ENCODE measurements at regions not wholly inside any gene's neighbourhood (a gene's known extent, or its start where the extent isn't known, plus 50 kb on each side); places are given as distances from the start of the nearest gene placed in this dataset.
"Not testable (repeated sequence)": the region's sequence is repeated elsewhere in the genome, so short reads cannot be mapped to it uniquely, and the experiment has no call there.

GRCh38 chr11:129702410-129703398 lies 112.9 kb upstream of the TMEM45B start:
- CTCF ChIA-PET, result no interaction called here
- no peaks in the 10 kb centered on the region for H3K4me1 Mint-ChIP-seq
- H3K4me3 Mint-ChIP-seq, result no peak overlapping the region
- POLR2A ChIA-PET, result no interaction called here
- H3K27ac Mint-ChIP-seq, result no peak overlapping the region
- no peaks in the 10 kb centered on the region for H3K9me3 Mint-ChIP-seq
- H3K27me3 Mint-ChIP-seq, result no peaks in the 10 kb centered on the region
- no peak for DNase-seq
- no peaks in the 10 kb centered on the region for H3K36me3 Mint-ChIP-seq (ENCODE audit: low read depth)

- no peaks in the 10 kb centered on the region for H3K36me3 Mint-ChIP-seq (ENCODE audit: low read depth)
- no peak overlapping the region for H3K27ac Mint-ChIP-seq
- no peaks in the 10 kb centered on the region for H3K27me3 Mint-ChIP-seq
- no peak overlapping the region for H3K4me3 Mint-ChIP-seq
- H3K4me1 Mint-ChIP-seq, result no peaks in the 10 kb centered on the region
- ChIA-PET CTCF (no interaction called here), POLR2A (no interaction called here)
- DNase-seq, result no peak
- H3K9me3 Mint-ChIP-seq, result no peaks in the 10 kb centered on the region
These were observed 111.8 kb upstream of the TMEM45B start for GRCh38 chr11:129703846-129704245.

DNA sequence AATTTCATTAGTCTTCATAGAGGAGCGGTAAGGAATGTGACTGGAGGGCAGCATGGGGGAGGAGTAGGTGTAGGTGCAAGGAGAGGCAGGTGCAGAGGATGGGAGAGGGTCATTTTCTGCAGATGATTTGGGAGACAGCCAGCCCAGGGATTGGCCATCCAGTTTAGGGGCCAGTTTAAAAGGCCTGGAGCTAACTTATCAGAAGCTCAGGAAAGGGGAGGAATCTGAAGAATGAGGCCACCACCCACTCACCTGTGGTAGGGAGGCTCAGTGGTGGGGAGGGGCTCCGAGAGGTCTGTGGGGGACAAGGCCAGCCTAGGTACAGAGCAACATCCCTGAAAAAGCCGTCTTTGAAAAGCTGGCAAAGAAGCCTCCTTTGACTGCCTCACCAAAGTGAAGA lies 110.8 kb upstream of the TMEM45B start:
- no peak overlapping the region for H3K27ac Mint-ChIP-seq
- H3K27me3 Mint-ChIP-seq, result no peaks in the 10 kb centered on the region
- no peak for DNase-seq
- no peaks in the 10 kb centered on the region for H3K4me1 Mint-ChIP-seq
- no peak overlapping the region for H3K4me3 Mint-ChIP-seq
- ChIA-PET CTCF (interaction anchor here (0.7 kb wide), 1 partner anchor 9 kb away, joined by 3 read pairs; no protein-coding TSS in a partner anchor), POLR2A (no interaction called here)
- H3K36me3 Mint-ChIP-seq (ENCODE audit: low read depth), result no peaks in the 10 kb centered on the region
- H3K9me3 Mint-ChIP-seq, result no peaks in the 10 kb centered on the region

DNA sequence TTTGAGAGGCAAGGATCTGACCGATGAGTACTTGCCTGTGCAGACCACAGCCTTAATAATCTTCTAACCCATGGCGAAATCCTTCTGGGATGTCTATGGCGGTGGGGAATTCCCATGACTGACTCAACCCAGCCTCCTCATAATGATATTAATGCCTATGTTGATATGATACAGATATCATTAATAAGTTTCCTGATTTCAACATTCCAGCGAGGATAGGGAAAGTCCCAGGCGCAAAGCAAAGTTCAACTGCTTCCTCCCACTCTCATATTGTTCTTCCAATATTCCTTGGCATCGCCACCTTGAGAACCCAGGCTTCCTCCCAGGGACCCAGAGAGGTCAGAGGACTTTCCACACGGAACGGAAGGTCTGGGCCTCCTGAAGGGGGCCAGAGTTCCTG lies 110.3 kb upstream of the TMEM45B start:
- Mint-ChIP-seq H3K9me3 (no peaks in the 10 kb centered on the region), H3K27me3 (no peaks in the 10 kb centered on the region), H3K4me3 (no peak overlapping the region), H3K4me1 (no peaks in the 10 kb centered on the region), H3K36me3 (ENCODE audit: low read depth) (no peaks in the 10 kb centered on the region), H3K27ac (no peak overlapping the region)
- DNase-seq, result no peak
- POLR2A ChIA-PET, result no interaction called here
- CTCF ChIA-PET, result interaction anchor here (0.7 kb wide), 1 partner anchor 10 kb away, joined by 3 read pairs; no protein-coding TSS in a partner anchor

DNA sequence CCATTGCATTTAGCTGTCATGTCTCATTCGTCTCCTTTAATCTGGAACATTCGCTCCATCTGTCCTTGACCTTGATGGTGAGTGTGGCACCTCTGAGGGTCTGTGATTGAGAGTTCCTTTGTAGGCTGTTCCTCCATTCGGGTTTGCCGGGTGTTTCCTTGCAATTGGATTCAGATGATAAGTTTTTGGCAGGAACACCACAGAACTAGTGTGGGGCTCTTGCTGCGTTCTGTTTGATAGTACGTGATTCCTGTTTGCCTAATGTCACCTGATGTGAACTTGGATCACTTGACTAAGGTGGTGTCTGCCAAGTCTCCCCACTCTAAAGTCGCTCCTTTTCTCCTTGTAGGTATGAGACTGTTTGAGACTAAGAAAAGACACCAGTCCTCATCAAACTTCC lies 109.7 kb upstream of the TMEM45B start:
- H3K4me1 Mint-ChIP-seq, result no peaks in the 10 kb centered on the region
- no peaks in the 10 kb centered on the region for H3K36me3 Mint-ChIP-seq (ENCODE audit: low read depth)
- DNase-seq, result no peak
- no peaks in the 10 kb centered on the region for H3K27me3 Mint-ChIP-seq
- no peak overlapping the region for H3K27ac Mint-ChIP-seq
- ChIA-PET CTCF (no interaction called here), POLR2A (no interaction called here)
- H3K4me3 Mint-ChIP-seq, result no peak overlapping the region
- no peaks in the 10 kb centered on the region for H3K9me3 Mint-ChIP-seq

DNA sequence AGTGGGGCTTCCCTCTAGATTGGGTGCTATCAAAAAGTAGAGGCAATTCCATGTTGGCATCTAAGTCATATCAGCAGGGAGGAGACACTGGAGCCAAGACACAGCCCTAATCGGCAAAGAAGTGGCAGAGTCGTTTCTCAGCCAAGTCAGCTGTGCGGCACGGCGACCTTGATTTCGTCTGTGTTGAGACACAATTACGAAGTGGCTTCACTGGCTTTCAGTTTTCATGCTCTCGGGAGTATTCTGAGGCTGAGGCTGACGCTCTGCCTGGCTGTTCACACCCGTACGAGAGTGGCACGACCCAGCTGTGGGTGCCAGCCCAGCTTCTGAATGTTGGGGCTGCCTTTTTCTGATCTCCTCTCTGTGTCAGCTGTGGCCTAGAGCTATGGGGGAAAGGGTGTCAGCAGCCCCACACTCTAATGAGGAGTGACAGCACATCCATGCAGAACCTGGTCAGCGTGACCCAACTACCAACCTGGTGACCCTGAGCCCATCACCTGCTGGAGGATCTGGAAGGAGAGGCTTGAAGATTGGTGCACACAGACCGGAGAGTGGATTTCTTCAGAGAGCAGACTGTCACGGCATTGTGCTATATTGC lies 105.7 kb upstream of the TMEM45B start:
- H3K4me1 Mint-ChIP-seq, result no peaks in the 10 kb centered on the region
- DNase-seq, result no peak
- H3K9me3 Mint-ChIP-seq, result no peaks in the 10 kb centered on the region
- H3K27me3 Mint-ChIP-seq, result no peaks in the 10 kb centered on the region
- H3K27ac Mint-ChIP-seq, result no peak overlapping the region
- no peaks in the 10 kb centered on the region for H3K36me3 Mint-ChIP-seq (ENCODE audit: low read depth)
- ChIA-PET POLR2A (no interaction called here), CTCF (no interaction called here)
- no peak overlapping the region for H3K4me3 Mint-ChIP-seq

- POLR2A ChIA-PET, result no interaction called here
- H3K27me3 Mint-ChIP-seq, result peaks cover 4% of the 10 kb centered on the region
- CTCF ChIA-PET, result interaction anchor here (0.6 kb wide), 1 partner anchor 454 kb away, joined by 3 read pairs; no protein-coding TSS in a partner anchor
- no peaks in the 10 kb centered on the region for H3K9me3 Mint-ChIP-seq
- no peak overlapping the region for H3K4me3 Mint-ChIP-seq
- H3K36me3 Mint-ChIP-seq (ENCODE audit: low read depth), result no peaks in the 10 kb centered on the region
- DNase-seq, result no peak
- H3K4me1 Mint-ChIP-seq, result no peaks in the 10 kb centered on the region
- H3K27ac Mint-ChIP-seq, result no peak overlapping the region
These were observed 105.2 kb upstream of the TMEM45B start for GRCh38 chr11:129710423-129710822.

- Mint-ChIP-seq H3K4me3 (no peak overlapping the region), H3K36me3 (ENCODE audit: low read depth) (no peaks in the 10 kb centered on the region), H3K9me3 (no peaks in the 10 kb centered on the region), H3K27me3 (peaks cover 4% of the 10 kb centered on the region), H3K4me1 (no peaks in the 10 kb centered on the region), H3K27ac (no peak overlapping the region)
- no peak for DNase-seq
- CTCF ChIA-PET, result no interaction called here
- POLR2A ChIA-PET, result no interaction called here
These were observed 103.9 kb upstream of the TMEM45B start for GRCh38 chr11:129711760-129712159.

- CTCF ChIA-PET; H3K4me3 Mint-ChIP-seq; H3K9me3 Mint-ChIP-seq; H3K4me1 Mint-ChIP-seq; H3K27ac Mint-ChIP-seq; H3K36me3 Mint-ChIP-seq (ENCODE audit: low read depth); DNase-seq; H3K27me3 Mint-ChIP-seq; POLR2A ChIA-PET: not testable (repeated sequence)
These were observed 103.0 kb upstream of the TMEM45B start for GRCh38 chr11:129712486-129713240.

- POLR2A ChIA-PET, result no interaction called here
- peaks cover 5% of the 10 kb centered on the region for H3K27me3 Mint-ChIP-seq
- H3K36me3 Mint-ChIP-seq (ENCODE audit: low read depth), result no peaks in the 10 kb centered on the region
- CTCF ChIA-PET, result interaction anchor here (1.4 kb wide), 1 partner anchor 31 kb away, joined by 3 read pairs; no protein-coding TSS in a partner anchor
- DNase-seq, result no peak
- H3K4me3 Mint-ChIP-seq, result no peak overlapping the region
- peaks cover 7% of the 10 kb centered on the region for H3K4me1 Mint-ChIP-seq
- no peak overlapping the region for H3K27ac Mint-ChIP-seq
- no peaks in the 10 kb centered on the region for H3K9me3 Mint-ChIP-seq
These were observed 96.6 kb upstream of the TMEM45B start for GRCh38 chr11:129719037-129719436.

GRCh38 chr11:129720156-129720555 lies 95.5 kb upstream of the TMEM45B start:
- H3K27me3 Mint-ChIP-seq, result peaks cover 4% of the 10 kb centered on the region
- no peaks in the 10 kb centered on the region for H3K9me3 Mint-ChIP-seq
- H3K36me3 Mint-ChIP-seq (ENCODE audit: low read depth), result no peaks in the 10 kb centered on the region
- H3K4me3 Mint-ChIP-seq, result no peak overlapping the region
- H3K27ac Mint-ChIP-seq, result no peak overlapping the region
- ChIA-PET CTCF (interaction anchor here (1.4 kb wide), 1 partner anchor 30 kb away, joined by 3 read pairs; no protein-coding TSS in a partner anchor), POLR2A (no interaction called here)
- no peak for DNase-seq
- peaks cover 7% of the 10 kb centered on the region for H3K4me1 Mint-ChIP-seq

DNA sequence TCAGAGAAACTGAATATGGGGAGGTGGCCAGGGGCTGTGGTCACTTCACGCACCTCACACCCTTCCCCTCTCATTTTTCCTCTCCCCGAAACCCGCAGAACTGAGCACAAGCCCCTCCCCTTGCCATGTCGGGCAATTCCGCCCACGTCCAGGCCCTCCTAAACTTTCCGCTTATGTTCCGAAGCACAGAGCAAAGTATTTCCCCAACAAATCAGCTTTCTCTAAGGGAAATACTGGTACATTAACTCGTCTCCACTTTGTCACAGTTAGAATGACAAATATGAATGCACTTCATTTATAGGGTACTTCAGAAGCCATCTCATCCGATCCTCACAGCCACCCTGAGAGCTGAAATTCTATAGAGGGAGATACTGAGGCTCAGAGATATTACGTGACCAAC lies 94.7 kb upstream of the TMEM45B start:
- no peaks in the 10 kb centered on the region for H3K9me3 Mint-ChIP-seq
- no peak overlapping the region for H3K27ac Mint-ChIP-seq

DNA sequence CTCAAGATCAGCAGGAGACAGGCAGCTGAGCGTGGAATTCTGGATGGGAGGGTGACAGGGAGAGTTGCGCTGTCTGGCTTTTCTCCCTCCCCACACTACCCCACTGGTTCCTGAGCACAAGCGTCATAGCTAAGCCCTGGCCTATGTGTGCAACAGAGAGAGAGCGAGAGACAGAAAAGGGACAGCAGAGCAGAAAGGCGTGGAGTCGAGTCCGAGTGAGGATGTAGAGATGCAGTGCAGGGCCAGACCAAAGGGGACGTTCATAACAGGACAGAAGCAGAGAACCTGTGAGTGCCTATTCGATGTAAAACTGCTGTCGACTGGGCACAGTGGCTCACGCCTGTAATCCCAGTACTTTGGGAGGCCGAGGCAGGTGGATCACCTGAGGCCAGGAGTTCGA lies 94.0 kb upstream of the TMEM45B start:
- H3K4me3 Mint-ChIP-seq, result no peak overlapping the region
- ChIA-PET POLR2A (no interaction called here), CTCF (no interaction called here)
- DNase-seq, result no peak
- no peaks in the 10 kb centered on the region for H3K9me3 Mint-ChIP-seq
- peaks cover 7% of the 10 kb centered on the region for H3K4me1 Mint-ChIP-seq
- no peaks in the 10 kb centered on the region for H3K36me3 Mint-ChIP-seq (ENCODE audit: low read depth)
- H3K27ac Mint-ChIP-seq, result no peak overlapping the region
- peaks cover 1% of the 10 kb centered on the region for H3K27me3 Mint-ChIP-seq

More for the DNA sequence above, 94.7 kb upstream of the TMEM45B start:
- Mint-ChIP-seq H3K27me3 (peaks cover 1% of the 10 kb centered on the region), H3K4me3 (no peak overlapping the region), H3K36me3 (ENCODE audit: low read depth) (no peaks in the 10 kb centered on the region), H3K4me1 (peaks cover 7% of the 10 kb centered on the region)
- DNase-seq, result no peak
- ChIA-PET POLR2A (no interaction called here), CTCF (no interaction called here)
